Hematopoietic multipotent progenitor cell treated with erythropoietin and hydrocortisone succinate and interleukin-3 and kit ligand, for 6 days (in vitro differentiated cells): ENCODE measurements at regions not wholly inside any gene's neighbourhood (a gene's known extent, or its start where the extent isn't known, plus 50 kb on each side); places are given as distances from the start of the nearest gene placed in this dataset.

Experiments used
- DNase-seq: peaks from one replicate; pipeline ENCODE4 v3.0.0-alpha.2; 2015

DNA sequence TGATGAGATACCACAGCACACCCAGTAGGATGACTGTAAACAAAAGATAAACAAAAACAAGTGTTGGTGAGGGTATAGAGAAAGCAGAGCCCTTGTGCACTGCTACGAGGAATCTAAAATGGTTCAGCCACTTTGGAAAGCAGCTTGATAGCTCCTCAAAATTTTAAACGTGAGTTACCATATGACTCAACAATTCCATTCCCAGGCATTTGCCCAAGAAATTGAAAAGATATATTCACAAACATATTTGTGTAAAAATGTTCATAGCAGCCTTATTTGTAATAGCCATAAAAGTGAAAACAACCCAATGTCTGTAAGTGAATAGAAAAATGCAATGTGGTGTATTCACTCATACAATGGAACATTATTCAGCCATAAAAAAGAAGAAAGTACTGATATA, 141.0 kb upstream of the BTBD3 start:
- no peak for DNase-seq

DNA sequence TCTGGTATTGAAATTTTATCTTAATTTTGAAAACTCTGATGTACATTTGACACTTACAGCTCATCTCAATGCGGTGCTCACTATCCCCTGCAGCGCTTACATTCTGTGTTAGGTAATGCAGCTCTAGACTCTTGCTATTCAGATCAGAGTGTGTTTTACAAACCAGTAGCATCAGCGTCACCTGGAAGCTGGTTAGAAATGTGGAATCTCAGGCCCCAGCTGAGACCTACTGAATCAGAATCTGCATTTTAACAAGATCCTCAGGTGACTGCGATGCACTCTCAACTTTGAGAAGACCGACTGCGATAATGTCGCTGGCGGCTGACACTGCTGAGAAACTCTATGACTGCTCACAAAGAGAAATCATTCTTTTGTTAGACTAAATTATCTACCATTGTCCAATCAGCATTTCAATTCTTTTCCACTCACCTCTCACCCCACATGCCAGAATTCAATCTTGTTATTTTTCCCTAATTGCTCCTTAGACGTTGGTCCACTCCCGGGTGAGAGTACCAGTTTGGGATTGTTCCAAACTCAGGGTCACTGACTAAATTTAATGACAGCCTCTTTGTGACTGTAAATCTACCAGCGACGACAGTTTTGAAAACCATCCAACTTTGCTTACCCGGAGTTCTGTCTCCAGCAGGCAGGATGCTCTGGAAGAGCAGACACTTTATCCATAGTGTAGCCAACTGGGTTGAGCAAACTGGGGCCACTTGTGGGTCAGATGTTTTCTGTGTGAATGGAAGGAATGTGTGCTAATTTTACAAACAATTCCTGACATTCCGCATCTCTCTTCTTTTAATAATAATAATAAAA, 140.1 kb upstream of the BTBD3 start:
- DNase-seq, result no peak

- no peak for DNase-seq
Measured at GRCh38 chr20:11778206-11778570, 139.5 kb upstream of the BTBD3 start.

DNA sequence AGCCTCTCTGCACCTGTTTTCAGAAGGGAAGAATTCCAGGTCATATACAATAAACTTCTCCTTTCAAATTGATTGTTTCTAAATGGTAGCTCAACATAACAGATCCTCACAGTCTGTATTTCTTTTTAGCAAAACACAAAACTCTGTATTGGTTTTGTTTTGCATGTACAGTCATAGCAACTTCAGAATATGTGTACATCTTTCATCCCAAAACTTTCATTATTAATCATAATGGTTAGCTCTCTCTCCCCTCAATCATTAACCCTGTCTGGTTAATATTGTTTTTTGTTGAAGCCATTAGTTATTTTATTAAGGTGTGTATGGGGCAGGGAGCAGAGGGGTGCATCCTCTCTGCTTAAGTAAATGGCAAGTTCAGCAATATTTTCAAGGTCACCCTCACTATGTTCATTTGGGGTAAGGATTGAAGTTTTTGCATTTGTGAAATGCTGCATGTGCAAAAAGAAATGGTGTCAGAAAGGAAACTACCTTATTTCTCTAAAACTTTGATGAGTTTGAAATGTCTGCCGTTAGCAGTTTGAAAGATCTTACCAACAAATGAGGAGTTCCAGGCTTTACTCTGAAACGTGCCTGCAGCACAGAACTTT, 136.8 kb upstream of the BTBD3 start:
- DNase-seq, result no peak

GRCh38 chr20:11783102-11783850, 134.4 kb upstream of the BTBD3 start:
- DNase-seq, result no peak

GRCh38 chr20:11785885-11786507, 131.7 kb upstream of the BTBD3 start:
- no peak for DNase-seq

- DNase-seq, result peak; percentile 40
Measured at GRCh38 chr20:11790046-11790445, 127.6 kb upstream of the BTBD3 start.

DNA sequence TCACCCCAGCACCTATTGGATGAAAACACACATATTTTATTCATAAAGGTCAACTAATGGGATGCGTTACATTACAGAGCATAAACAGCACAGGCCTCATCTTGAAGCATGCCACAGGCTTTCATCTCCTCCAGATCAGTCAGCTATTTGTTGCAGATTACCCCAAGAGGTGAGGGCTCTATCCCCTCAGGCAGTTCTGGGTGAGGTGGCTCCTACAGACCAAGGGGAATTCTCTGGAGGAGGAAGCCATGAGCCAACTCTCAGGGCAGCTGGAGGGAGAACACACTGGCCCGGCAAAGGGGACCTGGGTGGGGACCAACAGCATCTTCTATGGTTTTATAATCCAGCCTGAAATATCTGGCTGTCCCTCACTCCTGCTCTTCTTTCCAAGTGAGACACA, 126.4 kb upstream of the BTBD3 start:
- no peak for DNase-seq

DNA sequence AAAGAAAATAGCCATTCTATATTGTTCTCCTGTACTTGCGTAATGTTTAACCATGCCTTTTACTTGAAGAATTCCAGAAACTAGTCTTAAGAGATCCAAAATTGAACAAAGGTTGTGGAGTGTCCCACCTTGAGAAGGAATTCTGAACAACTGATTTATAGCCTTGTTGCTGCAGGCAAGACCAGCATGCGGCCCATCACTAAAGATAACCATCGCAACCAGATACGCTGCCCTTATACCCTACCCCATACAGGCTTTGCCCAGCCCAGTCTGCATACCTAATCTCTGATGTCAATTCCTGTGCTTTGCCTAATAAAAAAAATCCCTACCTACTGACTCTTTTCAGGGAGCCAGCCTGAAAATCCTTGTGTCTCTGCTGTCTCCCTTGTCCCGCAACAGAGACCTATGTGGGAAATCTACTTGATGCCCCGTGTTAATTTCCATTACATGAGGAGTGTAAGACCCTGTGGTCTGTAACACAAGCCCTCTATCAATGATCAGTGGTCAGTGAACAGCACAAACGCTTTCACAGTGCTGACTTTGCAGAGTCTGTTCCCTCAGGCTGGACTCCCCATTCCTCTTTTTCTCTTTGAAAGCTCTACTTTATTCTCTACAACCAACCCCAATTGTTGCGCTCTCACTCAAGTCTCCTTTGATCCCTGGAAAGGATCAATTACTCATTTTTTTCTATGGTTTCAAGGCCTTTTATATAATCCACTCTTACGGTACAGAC, 125.7 kb upstream of the BTBD3 start:
- DNase-seq, result no peak

GRCh38 chr20:11792568-11792953, 125.1 kb upstream of the BTBD3 start:
- no peak for DNase-seq

GRCh38 chr20:11794525-11794924, 123.2 kb upstream of the BTBD3 start:
- no peak for DNase-seq

GRCh38 chr20:11795071-11795615, 122.5 kb upstream of the BTBD3 start:
- DNase-seq, result no peak

- DNase-seq, result no peak
Measured at GRCh38 chr20:11796026-11796425, 121.7 kb upstream of the BTBD3 start.

DNA sequence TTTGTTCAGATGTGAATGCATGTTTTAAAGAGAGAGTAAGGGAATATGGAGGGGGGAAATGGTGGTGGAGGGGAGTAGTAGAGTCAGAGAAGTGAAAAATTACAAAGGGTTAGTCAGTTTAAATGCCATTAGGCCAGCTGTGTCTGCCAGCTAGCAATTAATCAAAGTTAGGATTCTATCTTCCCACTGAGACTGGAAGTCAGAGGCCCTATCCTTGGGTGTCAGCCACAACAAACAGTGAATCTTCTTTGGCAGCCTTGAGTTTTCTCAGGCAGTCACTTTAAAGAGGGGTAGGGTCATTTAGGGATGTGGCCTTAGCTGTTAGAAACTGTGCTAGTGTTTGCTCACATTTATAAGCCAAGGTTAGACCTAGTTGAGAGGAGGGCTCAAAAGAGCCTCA, 120.5 kb upstream of the BTBD3 start:
- DNase-seq, result no peak

DNA sequence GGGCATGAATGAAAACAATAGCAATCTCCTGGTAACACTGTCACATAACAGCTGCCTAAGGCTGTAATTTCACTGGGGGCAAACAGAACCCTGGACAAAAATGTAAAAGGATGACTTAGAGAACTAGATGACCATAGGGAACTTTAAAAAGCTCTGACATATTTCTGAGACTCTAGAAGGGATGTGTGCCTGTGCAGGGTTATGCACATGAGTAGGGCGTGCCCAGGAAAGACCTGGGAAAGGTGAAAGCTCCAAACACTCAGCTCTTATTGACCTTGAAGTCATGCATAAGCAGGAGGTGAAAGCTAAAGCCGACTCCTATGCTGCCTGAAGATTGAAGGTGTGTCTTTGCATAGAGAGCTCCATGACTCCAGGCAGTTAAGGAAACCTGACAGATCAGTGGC, 118.4 kb upstream of the BTBD3 start:
- DNase-seq, result no peak

DNA sequence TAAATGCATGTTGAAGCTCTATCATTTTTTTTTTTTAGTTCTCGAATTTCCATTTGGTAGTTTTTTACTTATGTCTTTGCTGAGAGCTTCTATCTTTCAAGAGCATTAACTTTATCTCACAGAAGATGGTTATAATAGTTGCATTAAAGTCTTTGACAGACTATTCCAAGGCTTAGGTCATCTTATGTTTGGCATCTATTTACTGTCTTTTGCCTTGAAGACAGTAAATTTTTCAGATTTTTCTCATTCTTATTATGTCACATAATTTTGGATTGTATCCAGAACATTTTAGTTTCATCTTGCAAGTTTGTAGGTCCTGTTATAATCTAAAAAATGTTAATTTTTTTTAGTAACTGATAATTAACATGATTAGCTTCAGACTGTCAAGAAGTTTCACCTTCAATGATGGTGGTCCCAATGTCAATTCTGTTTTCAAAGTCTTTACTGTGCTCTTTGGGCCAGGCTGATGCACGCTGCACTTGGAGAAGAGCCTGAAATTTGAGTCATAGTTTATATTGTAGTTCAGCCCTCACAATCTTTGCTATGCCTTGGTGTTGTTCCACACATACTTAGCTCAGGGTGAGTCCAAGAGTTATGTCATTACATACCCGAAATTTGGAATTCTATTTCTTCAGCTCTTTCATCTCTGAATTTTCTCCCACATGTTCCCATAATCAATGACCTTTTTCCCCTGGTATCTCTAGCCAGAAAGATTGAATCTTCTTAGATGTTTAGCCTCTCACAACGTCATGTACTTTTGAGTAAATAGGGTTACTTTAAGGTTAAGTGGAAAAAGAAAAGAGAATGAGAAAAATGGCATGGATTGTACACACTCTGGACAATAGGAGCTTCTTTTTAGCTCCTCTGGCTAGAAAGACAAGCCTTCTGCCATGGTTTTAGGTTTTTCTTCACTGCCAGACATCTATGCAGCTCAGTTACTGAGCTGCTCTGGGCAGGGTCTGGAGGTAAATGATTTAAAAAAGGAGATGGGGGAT, 110.3 kb upstream of the BTBD3 start:
- DNase-seq, result no peak

- DNase-seq, result no peak
Measured at GRCh38 chr20:11808841-11809240, 108.9 kb upstream of the BTBD3 start.

DNA sequence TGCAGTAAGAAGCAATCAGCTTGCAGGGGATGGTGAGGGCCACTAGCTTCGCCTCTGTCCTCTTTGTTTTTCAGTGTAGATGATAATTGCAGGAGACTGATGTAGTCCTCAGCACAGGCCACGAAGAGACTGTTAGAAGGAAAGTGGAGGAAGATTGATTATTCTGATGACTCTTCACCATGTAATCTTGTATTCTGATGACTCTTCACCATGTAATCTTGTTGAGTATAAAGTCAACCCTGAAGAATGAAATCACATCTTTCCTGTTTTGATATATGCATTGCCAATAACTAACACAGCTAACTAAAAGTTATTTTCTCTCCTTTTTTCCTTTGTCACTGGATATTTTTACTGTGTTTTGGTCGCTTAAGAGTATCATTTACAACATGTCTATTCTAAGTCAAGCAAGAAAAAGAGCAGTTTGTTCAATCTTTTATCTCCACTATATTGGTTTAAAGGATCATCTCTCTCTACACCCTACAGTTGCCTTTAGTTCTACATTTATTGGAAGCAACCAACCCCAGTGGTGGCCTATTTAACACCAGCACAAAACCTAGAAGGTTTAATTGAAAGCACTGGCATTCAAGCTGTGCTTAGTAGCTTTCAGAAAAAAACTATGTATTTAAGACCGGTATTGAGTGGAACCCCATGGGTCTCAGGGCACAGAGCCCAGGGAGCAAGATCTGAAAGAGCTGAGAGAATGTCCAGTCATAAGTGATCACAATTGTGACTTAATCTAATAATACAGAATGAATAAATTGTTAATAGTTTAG, 107.2 kb upstream of the BTBD3 start:
- DNase-seq, result no peak

DNA sequence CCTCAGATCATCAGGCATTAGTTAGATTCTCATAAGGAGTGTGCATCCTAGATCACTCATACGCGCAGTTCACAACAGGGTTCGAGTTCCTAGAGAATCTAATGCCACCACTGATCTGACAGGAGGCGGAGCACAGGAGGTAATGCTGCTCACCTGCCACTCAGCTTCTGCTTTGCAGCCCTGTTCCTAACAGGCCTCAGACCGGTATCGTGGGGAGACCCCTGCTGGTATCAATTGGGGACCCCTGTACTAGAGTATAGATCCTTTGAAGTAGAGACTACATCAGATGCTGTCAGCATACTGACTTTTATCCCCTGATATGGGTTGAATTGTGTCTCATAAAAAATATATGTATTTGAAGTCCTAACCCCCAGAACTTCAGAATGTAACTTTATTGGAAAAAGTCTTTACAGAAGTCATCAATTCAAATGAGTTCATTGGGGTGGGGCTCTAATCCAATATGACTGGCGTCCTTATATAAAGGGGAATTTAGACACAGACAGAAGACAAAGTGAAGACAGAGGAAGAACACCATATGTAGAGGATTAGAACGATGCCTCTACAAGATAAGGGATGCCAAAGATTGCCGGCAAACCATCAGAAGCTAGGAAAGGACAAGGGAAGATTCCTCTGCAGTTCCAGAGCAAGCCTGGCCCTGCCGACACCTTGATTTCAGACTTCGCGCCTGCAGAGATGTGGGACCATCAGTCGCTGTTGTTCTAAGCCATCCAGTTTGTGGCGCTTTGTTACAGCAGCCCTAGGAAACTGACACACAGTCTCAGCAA, 104.4 kb upstream of the BTBD3 start:
- no peak for DNase-seq

DNA sequence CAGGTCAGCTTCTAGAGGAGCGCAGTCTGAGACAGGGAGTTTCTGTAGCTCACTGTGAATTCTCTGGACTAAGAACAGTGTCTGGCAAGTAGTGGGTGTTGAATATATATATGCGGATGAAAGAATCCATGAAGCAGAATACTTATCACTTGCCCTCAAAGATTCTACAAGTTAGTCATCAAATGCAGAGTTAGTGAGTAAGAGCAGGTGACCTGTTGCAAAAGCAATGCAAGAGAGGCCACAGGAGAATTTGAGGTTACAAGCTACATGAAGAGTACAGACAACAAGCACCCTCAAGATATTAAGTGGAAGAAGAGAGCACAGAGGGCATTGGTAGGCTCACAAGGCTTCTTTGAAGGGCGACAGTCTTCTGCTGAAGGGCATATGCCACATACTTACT, 103.4 kb upstream of the BTBD3 start:
- DNase-seq, result no peak
